HCT116 (cell line): ENCODE measurements at regions not wholly inside any gene's neighbourhood (a gene's known extent, or its start where the extent isn't known, plus 50 kb on each side); places are given as distances from the start of the nearest gene placed in this dataset.

Experiments
- CBX3 ChIP-seq: IDR thresholded peaks from 2 replicates; pipeline ENCODE4 v1.6.1; 2012; ENCODE audit warnings: low read depth
- ELF1 ChIP-seq: IDR thresholded peaks from 2 replicates; pipeline ENCODE4 v1.6.1; 2012; ENCODE audit warnings: low read depth, borderline replicate concordance
- EZH2phosphoT487 ChIP-seq: fragments of 200-600 bp; IDR thresholded peaks from 2 replicates; pipeline ENCODE4 v1.6.1; 2018; ENCODE audit warnings: antibody characterized with exemption, borderline replicate concordance
- JUND ChIP-seq: IDR thresholded peaks from 2 replicates; pipeline ENCODE4 v1.6.1; 2012
- POLR2A ChIP-seq: IDR thresholded peaks from 2 replicates; pipeline ENCODE4 v1.7.0; 2011; ENCODE audit warnings: borderline replicate concordance; ENCODE audit not compliant: insufficient read depth, insufficient read length; ENCODE audit errors: extremely low read depth
- POLR2AphosphoS5 ChIP-seq: IDR thresholded peaks from 2 replicates; pipeline ENCODE4 v1.6.1; 2011; ENCODE audit warnings: mild to moderate bottlenecking, low read depth, low read length, moderate library complexity
- RAD21 ChIP-seq: IDR thresholded peaks from 2 replicates; pipeline ENCODE4 v1.6.1; 2012; ENCODE audit warnings: low read depth, mild to moderate bottlenecking
- SP1 ChIP-seq: IDR thresholded peaks from 2 replicates; pipeline ENCODE4 v1.6.1; 2012; ENCODE audit warnings: low read depth
- SRF ChIP-seq: IDR thresholded peaks from 2 replicates; pipeline ENCODE4 v1.6.1; 2012; ENCODE audit warnings: low read depth
- TCF7L2 ChIP-seq: IDR thresholded peaks from 2 replicates; pipeline ENCODE4 v1.7.0; 2011; ENCODE audit warnings: borderline replicate concordance, inconsistent platforms; ENCODE audit not compliant: insufficient read depth, insufficient read length; ENCODE audit errors: extremely low read depth
- TF ChIP-seq, protein P1 (sequence below), 3 experiments: fragments of 200-600 bp in 1 of 3; sonication (generic) in 1 of 3; IDR thresholded peaks in 2 of 3; conservative IDR thresholded peaks in 1 of 3; 2 replicates each; pipeline ENCODE4 v1.5.1; 2012 to 2017; ENCODE audit warnings: low read depth in 2 of 3, low read length in 2 of 3, antibody characterized with exemption in 1 of 3, borderline replicate concordance in 1 of 3, control low read depth in 1 of 3, mild to moderate bottlenecking in 1 of 3, mixed read lengths in 1 of 3, mixed run types in 1 of 3, moderate library complexity in 1 of 3; ENCODE audit not compliant: insufficient read depth in 1 of 3
- TF ChIP-seq, protein P2 (sequence below): IDR thresholded peaks from 2 replicates; pipeline ENCODE4 v1.6.1; 2012

GRCh38 chr2:236882074-236882473, 203.6 kb upstream of the COPS8 start:
- TF ChIP-seq, protein P1, sequence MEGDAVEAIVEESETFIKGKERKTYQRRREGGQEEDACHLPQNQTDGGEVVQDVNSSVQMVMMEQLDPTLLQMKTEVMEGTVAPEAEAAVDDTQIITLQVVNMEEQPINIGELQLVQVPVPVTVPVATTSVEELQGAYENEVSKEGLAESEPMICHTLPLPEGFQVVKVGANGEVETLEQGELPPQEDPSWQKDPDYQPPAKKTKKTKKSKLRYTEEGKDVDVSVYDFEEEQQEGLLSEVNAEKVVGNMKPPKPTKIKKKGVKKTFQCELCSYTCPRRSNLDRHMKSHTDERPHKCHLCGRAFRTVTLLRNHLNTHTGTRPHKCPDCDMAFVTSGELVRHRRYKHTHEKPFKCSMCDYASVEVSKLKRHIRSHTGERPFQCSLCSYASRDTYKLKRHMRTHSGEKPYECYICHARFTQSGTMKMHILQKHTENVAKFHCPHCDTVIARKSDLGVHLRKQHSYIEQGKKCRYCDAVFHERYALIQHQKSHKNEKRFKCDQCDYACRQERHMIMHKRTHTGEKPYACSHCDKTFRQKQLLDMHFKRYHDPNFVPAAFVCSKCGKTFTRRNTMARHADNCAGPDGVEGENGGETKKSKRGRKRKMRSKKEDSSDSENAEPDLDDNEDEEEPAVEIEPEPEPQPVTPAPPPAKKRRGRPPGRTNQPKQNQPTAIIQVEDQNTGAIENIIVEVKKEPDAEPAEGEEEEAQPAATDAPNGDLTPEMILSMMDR (IDR thresholded peaks at IDR 0.05 in 2 of 3, conservative IDR thresholded peaks at IDR 0.05 in 1 of 3; ENCODE audit: borderline replicate concordance in 1 of 3, insufficient read depth in 1 of 3, low read depth in 2 of 3, low read length in 2 of 3): no peak
- TF ChIP-seq POLR2A: no peak
- no peak for TF ChIP-seq ELF1
- TF ChIP-seq CBX3: no peak
- TF ChIP-seq TCF7L2: no peak
- no peak for TF ChIP-seq RAD21
- TF ChIP-seq EZH2phosphoT487: no peak
- TF ChIP-seq POLR2AphosphoS5: no peak
- no peak for TF ChIP-seq JUND
- TF ChIP-seq, protein P2, sequence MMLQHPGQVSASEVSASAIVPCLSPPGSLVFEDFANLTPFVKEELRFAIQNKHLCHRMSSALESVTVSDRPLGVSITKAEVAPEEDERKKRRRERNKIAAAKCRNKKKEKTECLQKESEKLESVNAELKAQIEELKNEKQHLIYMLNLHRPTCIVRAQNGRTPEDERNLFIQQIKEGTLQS: no peak
- TF ChIP-seq SP1: no peak
- no peak for TF ChIP-seq SRF
